Sigmoid colon (tissue), 6 donors: ENCODE measurements at regions not wholly inside any gene's neighbourhood (a gene's known extent, or its start where the extent isn't known, plus 50 kb on each side); places are given as distances from the start of the nearest gene placed in this dataset.
"Not testable (repeated sequence)": the region's sequence is repeated elsewhere in the genome, so short reads cannot be mapped to it uniquely, and the experiment has no call there.

ENCODE experiments used
- DNase-seq: peaks from one replicate; pipeline ENCODE4 v3.0.0-alpha.2; 2019
- H3K27ac ChIP-seq, 4 donors: fragments of 200-600 bp; sonication (generic); one replicate each; pipeline ENCODE4 v1.5.1; 2016 to 2019; ENCODE audit warnings: mild to moderate bottlenecking in 1 of 4
- H3K27me3 ChIP-seq, 3 donors: fragments of 200-600 bp; sonication (generic); one replicate each; pipeline ENCODE4 v1.5.1; 2019; ENCODE audit warnings: mild to moderate bottlenecking in 1 of 3
- H3K36me3 ChIP-seq, 4 donors: fragments of 200-600 bp; sonication (generic); one replicate each; pipeline ENCODE4 v1.5.1; 2016 to 2019
- H3K4me1 ChIP-seq, 4 donors: fragments of 200-600 bp; sonication (generic); one replicate each; pipeline ENCODE4 v1.5.1; 2017 to 2019
- H3K4me3 ChIP-seq, 4 donors: fragments of 200-600 bp; sonication (generic); one replicate each; pipeline ENCODE4 v1.5.1; 2017 to 2019; ENCODE audit warnings: mild to moderate bottlenecking in 2 of 4, moderate library complexity in 1 of 4
- H3K9me3 ChIP-seq, 4 donors: fragments of 200-600 bp in 3 of 4; sonication (generic) in 3 of 4; one replicate each; pipeline versions ENCODE4 v1.5.1 to v1.6.1; 2013 to 2019
- CTCF ChIP-seq, 4 experiments: fragments of 450-650 bp in 3 of 4; fragments of 200-600 bp in 1 of 4; IDR thresholded peaks; one replicate each; pipeline ENCODE4 v1.5.1; 2016 to 2019; ENCODE audit warnings: antibody characterized with exemption in 4 of 4, mild to moderate bottlenecking in 3 of 4, moderate library complexity in 2 of 4
- EP300 ChIP-seq, 4 donors: sonication (generic); formaldehyde crosslinking; IDR thresholded peaks; one replicate each; pipeline ENCODE4 v1.6.1; 2017; ENCODE audit warnings: antibody characterized with exemption in 4 of 4
- POLR2A ChIP-seq, 2 donors: fragments of 450-650 bp; IDR thresholded peaks; one replicate each; pipeline ENCODE4 v1.6.1; 2016; ENCODE audit warnings: antibody characterized with exemption in 2 of 2, mild to moderate bottlenecking in 2 of 2, moderate library complexity in 2 of 2
- POLR2AphosphoS5 ChIP-seq, 4 donors: sonication (generic); formaldehyde crosslinking; IDR thresholded peaks; one replicate each; pipeline ENCODE4 v1.6.1; 2017; ENCODE audit warnings: antibody characterized with exemption in 4 of 4
- WGBS, 2 donors: extraction: QIAGEN DNeasy Blood & Tissue Kit; methylation state at CpG; one replicate each; pipeline ENCODE4 v1.1.7; 2013; 5-methylcytosine and 5-hydroxymethylcytosine counted together
- intact Hi-C: fragments of 100-400 bp; cut with DNase I; formaldehyde crosslinking; loops from one replicate; pipeline ENCODE4 v1.15.1; 2023
- donor health status: healthy with polysubstance abuse.
- donor health status: healthy.

- no peak overlapping the region for H3K4me3 ChIP-seq
- no peak overlapping the region for H3K27ac ChIP-seq
- H3K4me1 ChIP-seq, result no peaks in the 10 kb centered on the region
- TF ChIP-seq POLR2A (IDR thresholded peaks at IDR 0.05) (no peak), EP300 (IDR thresholded peaks at IDR 0.05) (no peak), POLR2AphosphoS5 (IDR thresholded peaks at IDR 0.05) (no peak), CTCF (IDR thresholded peaks at IDR 0.05) (no peak)
- WGBS, 2 donors, result 41 to 62% methylated on average over 3 of the region's 3 CpGs
- no peaks in the 10 kb centered on the region for H3K9me3 ChIP-seq
- DNase-seq, result no peak
- no peaks in the 10 kb centered on the region for H3K27me3 ChIP-seq
- no peaks in the 10 kb centered on the region for H3K36me3 ChIP-seq
- intact Hi-C loops, result no loop called here
Measured at GRCh38 chr10:81248886-81249285, 626.1 kb upstream of the NRG3 start.

- TF ChIP-seq POLR2AphosphoS5 (IDR thresholded peaks at IDR 0.05), result no peak
- no peak for TF ChIP-seq CTCF (IDR thresholded peaks at IDR 0.05)
- TF ChIP-seq POLR2A (IDR thresholded peaks at IDR 0.05), result no peak
- no peak for TF ChIP-seq EP300 (IDR thresholded peaks at IDR 0.05)
- Histone ChIP-seq H3K9me3 (no peaks in the 10 kb centered on the region), H3K27ac (no peak overlapping the region), H3K36me3 (no peaks in the 10 kb centered on the region), H3K4me3 (no peak overlapping the region), H3K27me3 (no peaks in the 10 kb centered on the region), H3K4me1 (no peaks in the 10 kb centered on the region)
- WGBS, 2 donors, result 32 to 67% methylated on average over 4 of the region's 4 CpGs
- DNase-seq, result no peak
- intact Hi-C loops, result no loop called here
Measured at GRCh38 chr10:81251457-81252115, 623.4 kb upstream of the NRG3 start.

- DNase-seq, H3K36me3 ChIP-seq, H3K27me3 ChIP-seq, H3K27ac ChIP-seq, H3K4me3 ChIP-seq, H3K9me3 ChIP-seq, H3K4me1 ChIP-seq, intact Hi-C loops: not testable (repeated sequence)
- 86 to 87% methylated on average over 18 of the region's 18 CpGs for WGBS, 2 donors
Measured at GRCh38 chr10:81264991-81265390, 610.0 kb upstream of the NRG3 start.

- Histone ChIP-seq H3K4me3 (no peak overlapping the region), H3K4me1 (no peaks in the 10 kb centered on the region), H3K9me3 (no peaks in the 10 kb centered on the region), H3K27me3 (no peaks in the 10 kb centered on the region), H3K36me3 (no peaks in the 10 kb centered on the region), H3K27ac (no peak overlapping the region)
- no peak for DNase-seq
- intact Hi-C loops, result no loop called here
- no peak for TF ChIP-seq POLR2AphosphoS5 (IDR thresholded peaks at IDR 0.05)
- no peak for TF ChIP-seq POLR2A (IDR thresholded peaks at IDR 0.05)
- TF ChIP-seq CTCF (IDR thresholded peaks at IDR 0.05), result no peak
- TF ChIP-seq EP300 (IDR thresholded peaks at IDR 0.05), result no peak
- 71 to 84% methylated on average over 2 of the region's 2 CpGs for WGBS, 2 donors
Measured at GRCh38 chr10:81270051-81270450, 604.9 kb upstream of the NRG3 start.

GRCh38 chr10:81280497-81281479 lies 594.2 kb upstream of the NRG3 start:
- Histone ChIP-seq H3K27me3 (no peaks in the 10 kb centered on the region), H3K36me3 (no peaks in the 10 kb centered on the region), H3K4me3 (no peak overlapping the region), H3K9me3 (no peaks in the 10 kb centered on the region), H3K27ac (no peak overlapping the region), H3K4me1 (no peaks in the 10 kb centered on the region)
- intact Hi-C loops, result no loop called here
- WGBS, 2 donors, result 73 to 75% methylated on average over 6 of the region's 6 CpGs
- DNase-seq, result no peak
- TF ChIP-seq POLR2A (IDR thresholded peaks at IDR 0.05) (no peak), POLR2AphosphoS5 (IDR thresholded peaks at IDR 0.05) (no peak), CTCF (IDR thresholded peaks at IDR 0.05) (no peak), EP300 (IDR thresholded peaks at IDR 0.05) (no peak)
